B cell (primary cell): ENCODE measurements at regions not wholly inside any gene's neighbourhood (a gene's known extent, or its start where the extent isn't known, plus 50 kb on each side); places are given as distances from the start of the nearest gene placed in this dataset.

Experiments used
- ATAC-seq: fragments of 200-7000 bp; cut with Tn5 transposase; one replicate; pipeline ENCODE4 v1.10.0; 2021; ENCODE audit warnings: low read depth, mild to moderate bottlenecking, moderate number of reproducible peaks, moderate library complexity
- CTCF ChIA-PET: fragments of 350-600 bp; sonication (Branson Sonifier 250); formaldehyde crosslinking; loops from one replicate; lab custom pipeline; 2021; ENCODE audit warnings: antibody characterized with exemption, inconsistent platforms; lab: Charles Lee
- POLR2A ChIA-PET: fragments of 350-600 bp; sonication (Branson Sonifier 250); formaldehyde crosslinking; loops from one replicate; lab custom pipeline; 2021; ENCODE audit warnings: antibody characterized with exemption; lab: Charles Lee
- DNase-seq: peaks from one replicate; pipeline ENCODE4 v3.0.0; 2013
- H2AFZ ChIP-seq: 2 replicates; pipeline ENCODE4 v1.6.1; 2012; ENCODE audit warnings: mild to moderate bottlenecking, low read depth, low read length; ENCODE audit not compliant: insufficient read depth, poor library complexity, severe bottlenecking
- H3K27ac ChIP-seq, 2 donors: 1 replicate in 1 of 2; 2 replicates in 1 of 2; pipeline ENCODE4 v1.5.1; 2012 to 2013; ENCODE audit warnings: low read length in 2 of 2, mild to moderate bottlenecking in 2 of 2, moderate library complexity in 1 of 2
- H3K27me3 ChIP-seq, 4 experiments: fragments of 200-600 bp in 1 of 4; sonication (generic) in 1 of 4; replicated peaks in 1 of 4; 1 replicate in 2 of 4; 2 replicates in 2 of 4; pipeline versions ENCODE4 v1.6.1 to v1.7.0; 2013 to 2016; ENCODE audit warnings: low read length in 3 of 4, mild to moderate bottlenecking in 2 of 4, mixed read lengths in 1 of 4, moderate library complexity in 1 of 4; ENCODE audit not compliant: insufficient read depth in 4 of 4, control insufficient read depth in 3 of 4; ENCODE audit errors: control extremely low read depth in 1 of 4
- H3K36me3 ChIP-seq, 2 experiments: replicated peaks in 1 of 2; 1 replicate in 1 of 2; 2 replicates in 1 of 2; pipeline versions ENCODE4 v1.6.1 to v1.7.1; 2013; ENCODE audit warnings: low read length in 1 of 2; ENCODE audit not compliant: insufficient read depth in 2 of 2, control insufficient read depth in 1 of 2; ENCODE audit errors: control extremely low read depth in 1 of 2, extremely low read depth in 1 of 2
- H3K4me1 ChIP-seq, 2 donors: fragments of 200-600 bp in 1 of 2; sonication (generic) in 1 of 2; 1 replicate in 1 of 2; 2 replicates in 1 of 2; pipeline versions ENCODE4 v1.5.1 to v1.6.1; 2013 to 2017; ENCODE audit warnings: low read length in 2 of 2; ENCODE audit not compliant: control insufficient read depth in 2 of 2, insufficient read depth in 2 of 2
- H3K4me2 ChIP-seq: replicated peaks from 2 replicates; pipeline ENCODE3; 2012; ENCODE audit warnings: mild to moderate bottlenecking, low read depth, low read length; ENCODE audit not compliant: poor library complexity, severe bottlenecking
- H3K4me3 ChIP-seq, 5 experiments: fragments of 200-600 bp in 1 of 5; sonication (generic) in 1 of 5; 1 replicate in 3 of 5; 2 replicates in 2 of 5; pipeline versions ENCODE4 v1.5.1 to v1.7.0; 2011 to 2016; ENCODE audit warnings: low read length in 4 of 5, mild to moderate bottlenecking in 4 of 5, low read depth in 2 of 5, control low read depth in 1 of 5, moderate library complexity in 1 of 5; ENCODE audit not compliant: insufficient read depth in 1 of 5; ENCODE audit errors: control extremely low read depth in 1 of 5, extremely low read depth in 1 of 5
- H3K79me2 ChIP-seq: fragments of 200-600 bp; sonication (generic); one replicate; pipeline ENCODE4 v1.6.0; 2016; ENCODE audit warnings: low read length; ENCODE audit not compliant: control insufficient read depth, insufficient read depth
- H3K9ac ChIP-seq: fragments of 200-600 bp; sonication (generic); 2 replicates; pipeline ENCODE4 v1.6.1; 2017; ENCODE audit warnings: mild to moderate bottlenecking, low read length, moderate library complexity
- H3K9me3 ChIP-seq, 3 donors: one replicate each; pipeline versions ENCODE4 v1.6.1 to v1.7.1; 2013; ENCODE audit warnings: low read length in 2 of 3; ENCODE audit not compliant: control insufficient read depth in 2 of 3, insufficient read depth in 1 of 3; ENCODE audit errors: control extremely low read depth in 1 of 3
- H4K20me1 ChIP-seq: 2 replicates; pipeline ENCODE4 v1.6.0; 2012; ENCODE audit warnings: mild to moderate bottlenecking, low read length; ENCODE audit not compliant: insufficient read depth, control insufficient read depth, poor library complexity, severe bottlenecking
- H3K27ac Mint-ChIP-seq: one replicate; pipeline ENCODE4 v1.8.0; 2021; ENCODE audit warnings: mixed read lengths
- H3K27me3 Mint-ChIP-seq: one replicate; pipeline ENCODE4 v1.8.0; 2021; ENCODE audit warnings: mixed read lengths
- H3K4me1 Mint-ChIP-seq: one replicate; pipeline ENCODE4 v1.8.0; 2021; ENCODE audit warnings: mixed read lengths
- H3K4me3 Mint-ChIP-seq: one replicate; pipeline ENCODE4 v1.8.0; 2021; ENCODE audit warnings: mixed read lengths
- H3K9me3 Mint-ChIP-seq: one replicate; pipeline ENCODE4 v1.8.0; 2022; ENCODE audit warnings: mixed read lengths; ENCODE audit not compliant: insufficient read depth
- EZH2 ChIP-seq: IDR thresholded peaks from 2 replicates; pipeline ENCODE4 v1.6.1; 2012; ENCODE audit warnings: borderline replicate concordance, low read depth, mild to moderate bottlenecking, moderate library complexity, low read length; ENCODE audit not compliant: insufficient read depth, poor library complexity, severe bottlenecking
- WGBS: methylation state at CpG from one replicate; pipeline ENCODE4 v1.1.5; 2013; ENCODE audit warnings: missing lambda C conversion rate; ENCODE audit not compliant: insufficient coverage; 5-methylcytosine and 5-hydroxymethylcytosine counted together
- intact Hi-C: fragments of 100-400 bp; cut with micrococcal nuclease; formaldehyde crosslinking; loops from one replicate; pipeline ENCODE4 v1.10.0; 2022
- TF ChIP-seq, protein P1 (sequence below): fragments of 200-600 bp; IDR thresholded peaks from one replicate; pipeline ENCODE4 v1.8.0; 2022; ENCODE audit warnings: antibody characterized with exemption, mild to moderate bottlenecking

DNA sequence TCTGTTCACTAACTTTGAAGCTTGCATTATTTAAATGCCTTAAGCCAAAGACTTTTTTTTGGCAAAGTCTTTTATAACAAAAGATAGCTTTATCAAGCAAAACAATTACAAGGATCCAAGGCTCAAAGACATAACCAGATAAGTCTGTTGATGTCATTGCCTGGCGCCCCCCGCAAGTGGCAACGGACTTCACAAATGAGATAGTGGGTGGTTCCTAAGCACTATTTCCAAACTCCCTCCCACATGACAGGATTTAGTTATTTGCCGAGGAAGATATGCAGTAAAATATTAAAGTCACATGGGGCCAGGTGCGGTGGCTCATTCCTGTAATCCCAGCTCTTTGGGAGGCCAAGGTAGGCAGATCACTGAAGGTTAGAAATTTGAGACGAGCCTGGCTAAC, 194.2 kb upstream of the DDI1 start:
- Mint-ChIP-seq H3K9me3 (no peaks in the 10 kb centered on the region), H3K4me3 (no peak overlapping the region), H3K27ac (no peak overlapping the region), H3K27me3 (no peaks in the 10 kb centered on the region), H3K4me1 (peaks cover 9% of the 10 kb centered on the region)
- H3K79me2 ChIP-seq = no peaks in the 10 kb centered on the region
- WGBS = 100% methylated on average over 3 of the region's 6 CpGs
- ChIA-PET POLR2A (no interaction called here), CTCF (no interaction called here)
- no peaks in the 10 kb centered on the region for H3K9me3 ChIP-seq
- H3K4me3 ChIP-seq = no peak overlapping the region
- H3K36me3 ChIP-seq = no peaks in the 10 kb centered on the region
- H4K20me1 ChIP-seq = no peaks in the 10 kb centered on the region
- H3K27me3 ChIP-seq = no peaks in the 10 kb centered on the region
- ATAC-seq = no peak
- intact Hi-C loops = no loop called here
- H3K27ac ChIP-seq = no peak overlapping the region
- no peak overlapping the region for H2AFZ ChIP-seq
- no peak for TF ChIP-seq EZH2
- no peak for DNase-seq
- H3K9ac ChIP-seq = no peak overlapping the region
- H3K4me2 ChIP-seq = no peak overlapping the region
- no peaks in the 10 kb centered on the region for H3K4me1 ChIP-seq

- no peak overlapping the region for H3K27ac Mint-ChIP-seq
- WGBS = no CpG with 5 or more reads among the region's 2 CpGs
- intact Hi-C loops = no loop called here
- CTCF ChIA-PET = no interaction called here
- no peaks in the 10 kb centered on the region for H4K20me1 ChIP-seq
- no peaks in the 10 kb centered on the region for H3K27me3 Mint-ChIP-seq
- no peak for TF ChIP-seq EZH2
- TF ChIP-seq, protein P1, sequence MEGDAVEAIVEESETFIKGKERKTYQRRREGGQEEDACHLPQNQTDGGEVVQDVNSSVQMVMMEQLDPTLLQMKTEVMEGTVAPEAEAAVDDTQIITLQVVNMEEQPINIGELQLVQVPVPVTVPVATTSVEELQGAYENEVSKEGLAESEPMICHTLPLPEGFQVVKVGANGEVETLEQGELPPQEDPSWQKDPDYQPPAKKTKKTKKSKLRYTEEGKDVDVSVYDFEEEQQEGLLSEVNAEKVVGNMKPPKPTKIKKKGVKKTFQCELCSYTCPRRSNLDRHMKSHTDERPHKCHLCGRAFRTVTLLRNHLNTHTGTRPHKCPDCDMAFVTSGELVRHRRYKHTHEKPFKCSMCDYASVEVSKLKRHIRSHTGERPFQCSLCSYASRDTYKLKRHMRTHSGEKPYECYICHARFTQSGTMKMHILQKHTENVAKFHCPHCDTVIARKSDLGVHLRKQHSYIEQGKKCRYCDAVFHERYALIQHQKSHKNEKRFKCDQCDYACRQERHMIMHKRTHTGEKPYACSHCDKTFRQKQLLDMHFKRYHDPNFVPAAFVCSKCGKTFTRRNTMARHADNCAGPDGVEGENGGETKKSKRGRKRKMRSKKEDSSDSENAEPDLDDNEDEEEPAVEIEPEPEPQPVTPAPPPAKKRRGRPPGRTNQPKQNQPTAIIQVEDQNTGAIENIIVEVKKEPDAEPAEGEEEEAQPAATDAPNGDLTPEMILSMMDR = no peak
- no peak for ATAC-seq
- H3K27ac ChIP-seq = no peak overlapping the region
- no peak overlapping the region for H3K9ac ChIP-seq
- no peaks in the 10 kb centered on the region for H3K36me3 ChIP-seq
- no peak for DNase-seq
- no peak overlapping the region for H3K4me3 Mint-ChIP-seq
- H3K4me1 Mint-ChIP-seq = peaks cover 9% of the 10 kb centered on the region
- no peak overlapping the region for H3K4me3 ChIP-seq
- H3K27me3 ChIP-seq = no peaks in the 10 kb centered on the region
- H3K9me3 Mint-ChIP-seq = no peaks in the 10 kb centered on the region
- H3K4me2 ChIP-seq = no peak overlapping the region
- no peaks in the 10 kb centered on the region for H3K4me1 ChIP-seq
- H2AFZ ChIP-seq = no peak overlapping the region
- H3K79me2 ChIP-seq = no peaks in the 10 kb centered on the region
- POLR2A ChIA-PET = no interaction called here
- no peaks in the 10 kb centered on the region for H3K9me3 ChIP-seq
Measured at GRCh38 chr11:103842795-103843194, 193.6 kb upstream of the DDI1 start.
